GM23248 (cell line): ENCODE measurements at regions not wholly inside any gene's neighbourhood (a gene's known extent, or its start where the extent isn't known, plus 50 kb on each side); places are given as distances from the start of the nearest gene placed in this dataset.

Source experiments
- EZH2 ChIP-seq: fragments of 200-600 bp; sonication (generic); IDR thresholded peaks from 2 replicates; pipeline ENCODE4 v1.6.1; 2018; ENCODE audit warnings: antibody characterized with exemption, mild to moderate bottlenecking; ENCODE audit not compliant: insufficient read depth, poor library complexity, severe bottlenecking
- EZH2phosphoT487 ChIP-seq: fragments of 200-600 bp; sonication (generic); IDR thresholded peaks from 2 replicates; pipeline ENCODE4 v1.6.1; 2018; ENCODE audit warnings: antibody characterized with exemption, moderate library complexity, mild to moderate bottlenecking, low read depth; ENCODE audit not compliant: insufficient read depth

- TF ChIP-seq EZH2 (no peak), EZH2phosphoT487 (no peak)
Observed at GRCh38 chr14:25841226-25841625, 756.6 kb downstream of the NOVA1 start.
